COLO829 (cell line): ENCODE measurements at regions not wholly inside any gene's neighbourhood (a gene's known extent, or its start where the extent isn't known, plus 50 kb on each side); places are given as distances from the start of the nearest gene placed in this dataset.
A peak's percentile ranks its signal among the peaks of the same experiment; 100 is the strongest.

Source experiments
- DNase-seq: peaks from one replicate; pipeline ENCODE4 v3.0.0; 2012; ENCODE audit warnings: low spot score

- no peak for DNase-seq
These were observed 971.8 kb upstream of the ADGRB3 start for GRCh38 chr6:67663105-67663895.

GRCh38 chr6:67653561-67653960 is 981.5 kb upstream of the ADGRB3 start:
- no peak for DNase-seq

GRCh38 chr6:67646550-67646949 is 988.5 kb upstream of the ADGRB3 start:
- no peak for DNase-seq

GRCh38 chr6:67643281-67643680 is 991.8 kb upstream of the ADGRB3 start:
- no peak for DNase-seq

- no peak for DNase-seq
These were observed 992.5 kb upstream of the ADGRB3 start for GRCh38 chr6:67642582-67642981.

- no peak for DNase-seq
These were observed 994.6 kb upstream of the ADGRB3 start for GRCh38 chr6:67640484-67640883.

- DNase-seq = no peak
These were observed 995.9 kb upstream of the ADGRB3 start for GRCh38 chr6:67639161-67639560.

GRCh38 chr6:67634199-67634598 is 1000.9 kb upstream of the ADGRB3 start:
- DNase-seq = no peak

GRCh38 chr6:67633058-67633457 is 1002.0 kb upstream of the ADGRB3 start:
- no peak for DNase-seq

- peak; percentile 5 for DNase-seq
These were observed 1004.9 kb upstream of the ADGRB3 start for GRCh38 chr6:67630146-67630545.

- no peak for DNase-seq
These were observed 1005.8 kb upstream of the ADGRB3 start for GRCh38 chr6:67629258-67629657.

GRCh38 chr6:67615796-67616195 is 1019.3 kb upstream of the ADGRB3 start:
- no peak for DNase-seq

- DNase-seq = no peak
These were observed 1026.9 kb upstream of the ADGRB3 start for GRCh38 chr6:67608099-67608749.

- DNase-seq = no peak
These were observed 1027.9 kb upstream of the ADGRB3 start for GRCh38 chr6:67606906-67607828.

- no peak for DNase-seq
These were observed 1040.7 kb upstream of the ADGRB3 start for GRCh38 chr6:67594366-67594765.

GRCh38 chr6:67593247-67593646 is 1041.8 kb upstream of the ADGRB3 start:
- DNase-seq = no peak

- DNase-seq = no peak
These were observed 1043.2 kb upstream of the ADGRB3 start for GRCh38 chr6:67591910-67592309.

GRCh38 chr6:67567842-67568241 is 1067.2 kb upstream of the ADGRB3 start:
- DNase-seq = no peak

- no peak for DNase-seq
These were observed 1071.4 kb upstream of the ADGRB3 start for GRCh38 chr6:67563671-67564070.

- no peak for DNase-seq
These were observed 1075.0 kb upstream of the ADGRB3 start for GRCh38 chr6:67560068-67560467.

GRCh38 chr6:67558985-67559384 is 1076.1 kb upstream of the ADGRB3 start:
- no peak for DNase-seq

GRCh38 chr6:67544851-67545452 is 1090.1 kb upstream of the ADGRB3 start:
- no peak for DNase-seq
